ENCODE measurements at regions not wholly inside any gene's neighbourhood (a gene's known extent, or its start where the extent isn't known, plus 50 kb on each side); places are given as distances from the start of the nearest gene placed in this dataset.

- no peak for TF ChIP-seq CTCF (IDR thresholded peaks at IDR 0.05 in 4 of 5, conservative IDR thresholded peaks at IDR 0.05 in 1 of 5)
- no peak for TF ChIP-seq POLR2A (IDR thresholded peaks at IDR 0.05)
Measured at GRCh38 chr3:148441191-148441590, 256.5 kb upstream of the AGTR1 start.
